Liver (tissue), 8 donors: ENCODE measurements at regions not wholly inside any gene's neighbourhood (a gene's known extent, or its start where the extent isn't known, plus 50 kb on each side); places are given as distances from the start of the nearest gene placed in this dataset.

Source experiments
- DNase-seq: peaks from one replicate; pipeline ENCODE4 v3.0.0-alpha.2; 2017; ENCODE audit warnings: low spot score
- H3K27ac ChIP-seq, 2 donors: one replicate each; pipeline ENCODE4 v1.7.0; 2013; ENCODE audit warnings: inconsistent platforms in 2 of 2, low read length in 2 of 2, control low read depth in 1 of 2, low read depth in 1 of 2, mild to moderate bottlenecking in 1 of 2
- H3K27me3 ChIP-seq, 4 donors: one replicate each; pipeline versions ENCODE4 v1.6.1 to v1.7.0; 2013; ENCODE audit warnings: low read length in 3 of 4, inconsistent platforms in 1 of 4, mild to moderate bottlenecking in 1 of 4, moderate library complexity in 1 of 4; ENCODE audit not compliant: control insufficient read depth in 4 of 4, insufficient read depth in 4 of 4
- H3K36me3 ChIP-seq, 4 donors: one replicate each; pipeline versions ENCODE4 v1.6.1 to v1.7.0; 2013; ENCODE audit warnings: low read length in 3 of 4, mild to moderate bottlenecking in 3 of 4, low read depth in 1 of 4, moderate library complexity in 1 of 4; ENCODE audit not compliant: control insufficient read depth in 4 of 4, insufficient read depth in 3 of 4
- H3K4me1 ChIP-seq, 4 donors: one replicate each; pipeline versions ENCODE4 v1.6.1 to v1.7.0; 2013; ENCODE audit warnings: low read length in 3 of 4, mild to moderate bottlenecking in 3 of 4, moderate library complexity in 1 of 4; ENCODE audit not compliant: control insufficient read depth in 4 of 4, insufficient read depth in 4 of 4
- H3K4me3 ChIP-seq, 3 donors: one replicate each; pipeline versions ENCODE4 v1.6.1 to v1.7.0; 2013; ENCODE audit warnings: low read length in 3 of 3, control low read depth in 1 of 3, low read depth in 1 of 3, mild to moderate bottlenecking in 1 of 3
- H3K9ac ChIP-seq, 2 donors: one replicate each; pipeline ENCODE4 v1.7.0; 2013; ENCODE audit warnings: low read length in 2 of 2, mild to moderate bottlenecking in 2 of 2, moderate library complexity in 2 of 2, control low read depth in 1 of 2, low read depth in 1 of 2
- H3K9me3 ChIP-seq, 4 donors: one replicate each; pipeline versions ENCODE4 v1.6.1 to v1.7.0; 2013; ENCODE audit warnings: low read length in 3 of 4; ENCODE audit not compliant: control insufficient read depth in 4 of 4
- CTCF ChIP-seq: fragments of 150-350 bp; IDR thresholded peaks from 2 replicates; pipeline ENCODE4 v1.5.1; 2017; ENCODE audit warnings: improper control_type of control experiment, low read depth, low read length; ENCODE audit not compliant: missing input control
- EGR1 ChIP-seq, 2 donors: IDR thresholded peaks; 2 replicates each; pipeline ENCODE4 v1.6.1; 2016 to 2018; ENCODE audit warnings: antibody characterized with exemption in 2 of 2, low read depth in 2 of 2
- FOXA1 ChIP-seq: IDR thresholded peaks from 2 replicates; pipeline ENCODE4 v1.6.1; 2016; ENCODE audit warnings: antibody characterized with exemption
- FOXA2 ChIP-seq: IDR thresholded peaks from 2 replicates; pipeline ENCODE4 v1.6.1; 2016; ENCODE audit warnings: antibody characterized with exemption
- GABPA ChIP-seq, 2 donors: IDR thresholded peaks in 1 of 2; conservative IDR thresholded peaks in 1 of 2; 2 replicates each; pipeline ENCODE4 v1.6.1; 2016; ENCODE audit warnings: antibody characterized with exemption in 2 of 2, mild to moderate bottlenecking in 1 of 2, moderate library complexity in 1 of 2
- HNF4A ChIP-seq, 2 donors: conservative IDR thresholded peaks; 2 replicates each; pipeline ENCODE4 v1.6.1; 2016; ENCODE audit warnings: antibody characterized with exemption in 2 of 2, mild to moderate bottlenecking in 2 of 2
- HNF4G ChIP-seq: IDR thresholded peaks from 2 replicates; pipeline ENCODE4 v1.6.1; 2016; ENCODE audit warnings: antibody characterized with exemption
- MAX ChIP-seq: IDR thresholded peaks from 2 replicates; pipeline ENCODE4 v1.6.1; 2016; ENCODE audit warnings: antibody characterized with exemption
- NR2F2 ChIP-seq: IDR thresholded peaks from 2 replicates; pipeline ENCODE4 v1.6.1; 2016; ENCODE audit warnings: antibody characterized with exemption
- RAD21 ChIP-seq, 2 donors: IDR thresholded peaks; 2 replicates each; pipeline ENCODE4 v1.6.1; 2016; ENCODE audit warnings: antibody characterized with exemption in 2 of 2, mild to moderate bottlenecking in 2 of 2
- RXRA ChIP-seq, 2 donors: IDR thresholded peaks; 2 replicates each; pipeline ENCODE4 v1.6.1; 2017 to 2018; ENCODE audit warnings: antibody characterized with exemption in 2 of 2, mild to moderate bottlenecking in 1 of 2
- SP1 ChIP-seq: IDR thresholded peaks from 2 replicates; pipeline ENCODE4 v1.6.1; 2018; ENCODE audit warnings: antibody characterized with exemption, mild to moderate bottlenecking
- TAF1 ChIP-seq: conservative IDR thresholded peaks from 2 replicates; pipeline ENCODE4 v1.6.1; 2016; ENCODE audit warnings: antibody characterized with exemption, mild to moderate bottlenecking
- YY1 ChIP-seq: IDR thresholded peaks from 2 replicates; pipeline ENCODE4 v1.6.1; 2016; ENCODE audit warnings: antibody characterized with exemption, mild to moderate bottlenecking
- WGBS: extraction: QIAGEN DNeasy Blood & Tissue Kit; methylation state at CpG from one replicate; pipeline ENCODE4 v1.1.7; 2013; 5-methylcytosine and 5-hydroxymethylcytosine counted together
- TF ChIP-seq, protein P1 (sequence below): IDR thresholded peaks from 2 replicates; pipeline ENCODE4 v1.6.1; 2016; ENCODE audit warnings: antibody characterized with exemption, mild to moderate bottlenecking
- TF ChIP-seq, protein P2 (sequence below): IDR thresholded peaks from 2 replicates; pipeline ENCODE4 v1.6.1; 2016; ENCODE audit warnings: antibody characterized with exemption
- TF ChIP-seq, protein P3 (sequence below): IDR thresholded peaks from 2 replicates; pipeline ENCODE4 v1.6.1; 2016; ENCODE audit warnings: antibody characterized with exemption
- donor health status: healthy.
- donor health status: healthy.
- donor health status: healthy.
- donor health status: healthy.
- donor health status: healthy.

- 90% methylated on average over 5 of the region's 5 CpGs for WGBS
Measured at GRCh38 chr13:39918620-39919236, 263.3 kb downstream of the COG6 start.

More at GRCh38 chr13:39918620-39919236, 263.3 kb downstream of the COG6 start:
- TF ChIP-seq TAF1: no peak
- TF ChIP-seq SP1: no peak
- TF ChIP-seq FOXA1: no peak
- TF ChIP-seq HNF4A (conservative IDR thresholded peaks at IDR 0.05): no peak
- TF ChIP-seq, protein P1, sequence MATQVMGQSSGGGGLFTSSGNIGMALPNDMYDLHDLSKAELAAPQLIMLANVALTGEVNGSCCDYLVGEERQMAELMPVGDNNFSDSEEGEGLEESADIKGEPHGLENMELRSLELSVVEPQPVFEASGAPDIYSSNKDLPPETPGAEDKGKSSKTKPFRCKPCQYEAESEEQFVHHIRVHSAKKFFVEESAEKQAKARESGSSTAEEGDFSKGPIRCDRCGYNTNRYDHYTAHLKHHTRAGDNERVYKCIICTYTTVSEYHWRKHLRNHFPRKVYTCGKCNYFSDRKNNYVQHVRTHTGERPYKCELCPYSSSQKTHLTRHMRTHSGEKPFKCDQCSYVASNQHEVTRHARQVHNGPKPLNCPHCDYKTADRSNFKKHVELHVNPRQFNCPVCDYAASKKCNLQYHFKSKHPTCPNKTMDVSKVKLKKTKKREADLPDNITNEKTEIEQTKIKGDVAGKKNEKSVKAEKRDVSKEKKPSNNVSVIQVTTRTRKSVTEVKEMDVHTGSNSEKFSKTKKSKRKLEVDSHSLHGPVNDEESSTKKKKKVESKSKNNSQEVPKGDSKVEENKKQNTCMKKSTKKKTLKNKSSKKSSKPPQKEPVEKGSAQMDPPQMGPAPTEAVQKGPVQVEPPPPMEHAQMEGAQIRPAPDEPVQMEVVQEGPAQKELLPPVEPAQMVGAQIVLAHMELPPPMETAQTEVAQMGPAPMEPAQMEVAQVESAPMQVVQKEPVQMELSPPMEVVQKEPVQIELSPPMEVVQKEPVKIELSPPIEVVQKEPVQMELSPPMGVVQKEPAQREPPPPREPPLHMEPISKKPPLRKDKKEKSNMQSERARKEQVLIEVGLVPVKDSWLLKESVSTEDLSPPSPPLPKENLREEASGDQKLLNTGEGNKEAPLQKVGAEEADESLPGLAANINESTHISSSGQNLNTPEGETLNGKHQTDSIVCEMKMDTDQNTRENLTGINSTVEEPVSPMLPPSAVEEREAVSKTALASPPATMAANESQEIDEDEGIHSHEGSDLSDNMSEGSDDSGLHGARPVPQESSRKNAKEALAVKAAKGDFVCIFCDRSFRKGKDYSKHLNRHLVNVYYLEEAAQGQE: no peak
- no peak for TF ChIP-seq FOXA2
- no peak for TF ChIP-seq NR2F2
- no peak for TF ChIP-seq YY1
- TF ChIP-seq RXRA (IDR thresholded peaks at IDR 0.05): no peak
- TF ChIP-seq, protein P2, sequence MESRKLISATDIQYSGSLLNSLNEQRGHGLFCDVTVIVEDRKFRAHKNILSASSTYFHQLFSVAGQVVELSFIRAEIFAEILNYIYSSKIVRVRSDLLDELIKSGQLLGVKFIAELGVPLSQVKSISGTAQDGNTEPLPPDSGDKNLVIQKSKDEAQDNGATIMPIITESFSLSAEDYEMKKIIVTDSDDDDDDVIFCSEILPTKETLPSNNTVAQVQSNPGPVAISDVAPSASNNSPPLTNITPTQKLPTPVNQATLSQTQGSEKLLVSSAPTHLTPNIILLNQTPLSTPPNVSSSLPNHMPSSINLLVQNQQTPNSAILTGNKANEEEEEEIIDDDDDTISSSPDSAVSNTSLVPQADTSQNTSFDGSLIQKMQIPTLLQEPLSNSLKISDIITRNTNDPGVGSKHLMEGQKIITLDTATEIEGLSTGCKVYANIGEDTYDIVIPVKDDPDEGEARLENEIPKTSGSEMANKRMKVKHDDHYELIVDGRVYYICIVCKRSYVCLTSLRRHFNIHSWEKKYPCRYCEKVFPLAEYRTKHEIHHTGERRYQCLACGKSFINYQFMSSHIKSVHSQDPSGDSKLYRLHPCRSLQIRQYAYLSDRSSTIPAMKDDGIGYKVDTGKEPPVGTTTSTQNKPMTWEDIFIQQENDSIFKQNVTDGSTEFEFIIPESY: no peak
- TF ChIP-seq, protein P3, sequence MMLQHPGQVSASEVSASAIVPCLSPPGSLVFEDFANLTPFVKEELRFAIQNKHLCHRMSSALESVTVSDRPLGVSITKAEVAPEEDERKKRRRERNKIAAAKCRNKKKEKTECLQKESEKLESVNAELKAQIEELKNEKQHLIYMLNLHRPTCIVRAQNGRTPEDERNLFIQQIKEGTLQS: no peak
- TF ChIP-seq EGR1 (IDR thresholded peaks at IDR 0.05; ENCODE audit: low read depth in 2 of 2): no peak
- no peak for TF ChIP-seq HNF4G
- TF ChIP-seq GABPA (IDR thresholded peaks at IDR 0.05 in 1 of 2, conservative IDR thresholded peaks at IDR 0.05 in 1 of 2): no peak
- no peak for TF ChIP-seq CTCF
- no peak for TF ChIP-seq RAD21 (IDR thresholded peaks at IDR 0.05)
- TF ChIP-seq MAX: no peak
- no peak overlapping the region for H3K9ac ChIP-seq
- DNase-seq: no peak
- H3K27me3 ChIP-seq: no peaks in the 10 kb centered on the region
- H3K4me3 ChIP-seq: no peak overlapping the region
- H3K9me3 ChIP-seq: peaks cover 0 to 10% (median 0%) of the 10 kb centered on the region in 4 donors
- no peaks in the 10 kb centered on the region for H3K4me1 ChIP-seq
- H3K36me3 ChIP-seq: no peaks in the 10 kb centered on the region
- no peak overlapping the region for H3K27ac ChIP-seq
